ENCODE measurements at regions not wholly inside any gene's neighbourhood (a gene's known extent, or its start where the extent isn't known, plus 50 kb on each side); places are given as distances from the start of the nearest gene placed in this dataset.
"Not testable (repeated sequence)": the region's sequence is repeated elsewhere in the genome, so short reads cannot be mapped to it uniquely, and the experiment has no call there.

- DNase-seq (ENCODE audit: low read depth in 2 of 2): no peak
Observed at GRCh38 chr2:75325594-75325993, 126.3 kb upstream of the TACR1 start.

GRCh38 chr2:75324861-75325284 lies 125.6 kb upstream of the TACR1 start:
- DNase-seq (ENCODE audit: low read depth in 2 of 2): no peak

- DNase-seq (ENCODE audit: low read depth in 2 of 2): no peak
Observed at GRCh38 chr2:75324141-75324540, 124.8 kb upstream of the TACR1 start.

GRCh38 chr2:75321599-75321922 lies 122.2 kb upstream of the TACR1 start:
- no peak for DNase-seq (ENCODE audit: low read depth in 2 of 2)

- DNase-seq (ENCODE audit: low read depth in 2 of 2): no peak
Observed at GRCh38 chr2:75320898-75321598, 121.7 kb upstream of the TACR1 start.

GRCh38 chr2:75319951-75320350 lies 120.6 kb upstream of the TACR1 start:
- DNase-seq (ENCODE audit: low read depth in 2 of 2): no peak

- no peak for DNase-seq (ENCODE audit: low read depth in 2 of 2)
Observed at GRCh38 chr2:75317802-75318201, 118.5 kb upstream of the TACR1 start.

GRCh38 chr2:75317316-75317715 lies 118.0 kb upstream of the TACR1 start:
- no peak for DNase-seq (ENCODE audit: low read depth in 2 of 2)

- DNase-seq (ENCODE audit: low read depth in 2 of 2): no peak
Observed at GRCh38 chr2:75315436-75315835, 116.1 kb upstream of the TACR1 start.

GRCh38 chr2:75311993-75312392 lies 112.7 kb upstream of the TACR1 start:
- no peak for DNase-seq (ENCODE audit: low read depth in 2 of 2)

GRCh38 chr2:75311521-75311920 lies 112.2 kb upstream of the TACR1 start:
- no peak for DNase-seq (ENCODE audit: low read depth in 2 of 2)

GRCh38 chr2:75310876-75311275 lies 111.6 kb upstream of the TACR1 start:
- DNase-seq (ENCODE audit: low read depth in 2 of 2): no peak

GRCh38 chr2:75309596-75310463 lies 110.5 kb upstream of the TACR1 start:
- DNase-seq (ENCODE audit: low read depth in 2 of 2): peak in 1 of 2 experiments; percentile 9

GRCh38 chr2:75303227-75303626 lies 103.9 kb upstream of the TACR1 start:
- no peak for DNase-seq (ENCODE audit: low read depth in 2 of 2)

- DNase-seq (ENCODE audit: low read depth in 2 of 2): no peak
Observed at GRCh38 chr2:75294362-75294761, 95.0 kb upstream of the TACR1 start.

- peak; percentile 34 to 42 for DNase-seq (ENCODE audit: low read depth in 2 of 2)
Observed at GRCh38 chr2:75292826-75293225, 93.5 kb upstream of the TACR1 start.

- peak in 1 of 2 experiments; percentile 16 for DNase-seq (ENCODE audit: low read depth in 2 of 2)
Observed at GRCh38 chr2:75290600-75291150, 91.4 kb upstream of the TACR1 start.

- DNase-seq (ENCODE audit: low read depth in 2 of 2): no peak
Observed at GRCh38 chr2:75289771-75290170, 90.5 kb upstream of the TACR1 start.

- DNase-seq (ENCODE audit: low read depth in 2 of 2): not testable (repeated sequence)
Observed at GRCh38 chr2:75289178-75289577, 89.9 kb upstream of the TACR1 start.

- no peak for DNase-seq (ENCODE audit: low read depth in 2 of 2)
Observed at GRCh38 chr2:75288760-75289159, 89.4 kb upstream of the TACR1 start.

GRCh38 chr2:75287624-75288316 lies 88.5 kb upstream of the TACR1 start:
- no peak for DNase-seq (ENCODE audit: low read depth in 2 of 2)

GRCh38 chr2:75284345-75284744 lies 85.0 kb upstream of the TACR1 start:
- DNase-seq (ENCODE audit: low read depth in 2 of 2): no peak

Data from fibroblast of skin of left quadriceps (primary cell).